ENCODE measurements at regions not wholly inside any gene's neighbourhood (a gene's known extent, or its start where the extent isn't known, plus 50 kb on each side); places are given as distances from the start of the nearest gene placed in this dataset.

GRCh38 chr5:169398515-169398914 is 97.6 kb upstream of the SLIT3 start:
- TF ChIP-seq, protein P1, sequence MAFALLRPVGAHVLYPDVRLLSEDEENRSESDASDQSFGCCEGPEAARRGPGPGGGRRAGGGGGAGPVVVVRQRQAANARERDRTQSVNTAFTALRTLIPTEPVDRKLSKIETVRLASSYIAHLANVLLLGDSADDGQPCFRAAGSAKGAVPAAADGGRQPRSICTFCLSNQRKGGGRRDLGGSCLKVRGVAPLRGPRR (CRISPR knock-in tag; IDR thresholded peaks at IDR 0.05), result no peak
- TF ChIP-seq RBM15 (IDR thresholded peaks at IDR 0.05; ENCODE audit: insufficient read depth, low read length) (no peak), KHSRP (IDR thresholded peaks at IDR 0.05) (no peak), LCOR (CRISPR knock-in tag; IDR thresholded peaks at IDR 0.05) (no peak), CTCF (IDR thresholded peaks at IDR 0.05 in 2 of 3, conservative IDR thresholded peaks at IDR 0.05 in 1 of 3; ENCODE audit: insufficient read depth in 2 of 3, low read depth in 1 of 3, low read length in 3 of 3) (no peak), HNRNPK (IDR thresholded peaks at IDR 0.05; ENCODE audit: low read depth, low read length, poor library complexity, severe bottlenecking) (no peak), ARID4B (CRISPR knock-in tag; IDR thresholded peaks at IDR 0.05) (no peak), POLR2AphosphoS2 (IDR thresholded peaks at IDR 0.05; ENCODE audit: low read length) (no peak), GATAD2A (IDR thresholded peaks at IDR 0.05) (no peak), SFPQ (IDR thresholded peaks at IDR 0.05; ENCODE audit: low read depth, low read length) (no peak)

Measured in K562 (cell line).